ENCODE measurements at regions not wholly inside any gene's neighbourhood (a gene's known extent, or its start where the extent isn't known, plus 50 kb on each side); places are given as distances from the start of the nearest gene placed in this dataset.

DNA sequence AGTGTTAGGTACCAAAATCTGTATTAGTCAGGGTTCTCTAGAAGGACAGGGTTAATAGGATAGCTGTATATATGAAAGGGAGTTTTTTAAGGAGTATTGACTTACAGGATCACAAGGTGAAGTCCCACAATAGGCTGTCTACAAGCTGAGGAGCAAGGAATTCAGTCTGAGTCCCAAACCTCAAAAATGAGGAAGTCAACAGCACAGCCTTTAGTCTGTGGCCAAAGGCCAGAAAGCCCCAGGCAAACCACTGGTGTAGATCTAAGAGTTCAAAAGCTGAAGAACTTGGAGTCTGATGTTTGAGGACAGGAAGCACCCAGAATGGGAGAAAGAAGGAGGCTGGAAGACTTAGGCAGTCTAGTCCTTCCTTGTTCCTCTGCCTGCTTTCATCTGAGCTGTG lies 487.5 kb upstream of the CHRM3 start:
- DNase-seq (ENCODE audit: extremely low read depth in 1 of 4, low spot score in 3 of 4) (no peak), FAIRE-seq (no peak), ATAC-seq (no peak)
- 0 out of 2 replicates have a peak, but pooled peaks cover 3% of the 10 kb centered on the region for H3K9me3 ChIP-seq (replicated peaks; ENCODE audit: control insufficient read depth, insufficient read depth, low read depth, low read length)
- no peak overlapping the region for H3K9ac ChIP-seq (ENCODE audit: insufficient read depth in 1 of 2, low read depth in 2 of 2, low read length in 2 of 2)
- POLR2A ChIA-PET = no interaction called here
- H3K4me1 ChIP-seq (replicated peaks in 1 of 2; ENCODE audit: control insufficient read depth in 2 of 2, insufficient read depth in 2 of 2, low read length in 2 of 2) = no peaks in the 10 kb centered on the region
- H3K4me2 ChIP-seq (ENCODE audit: insufficient read depth, low read length) = no peak overlapping the region
- no peaks in the 10 kb centered on the region for H3K36me3 ChIP-seq (ENCODE audit: control insufficient read depth, insufficient read depth, low read length)
- no peaks in the 10 kb centered on the region for H3K27me3 ChIP-seq (ENCODE audit: control insufficient read depth in 2 of 2, insufficient read depth in 2 of 2, low read length in 2 of 2)
- H2AFZ ChIP-seq (ENCODE audit: low read depth, low read length) = no peak overlapping the region
- H3K9me1 ChIP-seq (ENCODE audit: control insufficient read depth, insufficient read depth, low read length) = no peaks in the 10 kb centered on the region
- CTCF ChIA-PET (ENCODE audit: low intra/inter-chr PET ratio) = no interaction called here
- no peak overlapping the region for H3K27ac ChIP-seq (ENCODE audit: extremely low read depth, low read depth, low read length)
- no peaks in the 10 kb centered on the region for H3K79me2 ChIP-seq (ENCODE audit: control insufficient read depth, insufficient read depth, low read length)
- H4K20me1 ChIP-seq (replicated peaks; ENCODE audit: control insufficient read depth, insufficient read depth, low read length) = no peaks in the 10 kb centered on the region
- TF ChIP-seq, protein P1, sequence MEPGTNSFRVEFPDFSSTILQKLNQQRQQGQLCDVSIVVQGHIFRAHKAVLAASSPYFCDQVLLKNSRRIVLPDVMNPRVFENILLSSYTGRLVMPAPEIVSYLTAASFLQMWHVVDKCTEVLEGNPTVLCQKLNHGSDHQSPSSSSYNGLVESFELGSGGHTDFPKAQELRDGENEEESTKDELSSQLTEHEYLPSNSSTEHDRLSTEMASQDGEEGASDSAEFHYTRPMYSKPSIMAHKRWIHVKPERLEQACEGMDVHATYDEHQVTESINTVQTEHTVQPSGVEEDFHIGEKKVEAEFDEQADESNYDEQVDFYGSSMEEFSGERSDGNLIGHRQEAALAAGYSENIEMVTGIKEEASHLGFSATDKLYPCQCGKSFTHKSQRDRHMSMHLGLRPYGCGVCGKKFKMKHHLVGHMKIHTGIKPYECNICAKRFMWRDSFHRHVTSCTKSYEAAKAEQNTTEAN (CRISPR knock-in tag; IDR thresholded peaks at IDR 0.05) = no peak
- TF ChIP-seq, protein P2, sequence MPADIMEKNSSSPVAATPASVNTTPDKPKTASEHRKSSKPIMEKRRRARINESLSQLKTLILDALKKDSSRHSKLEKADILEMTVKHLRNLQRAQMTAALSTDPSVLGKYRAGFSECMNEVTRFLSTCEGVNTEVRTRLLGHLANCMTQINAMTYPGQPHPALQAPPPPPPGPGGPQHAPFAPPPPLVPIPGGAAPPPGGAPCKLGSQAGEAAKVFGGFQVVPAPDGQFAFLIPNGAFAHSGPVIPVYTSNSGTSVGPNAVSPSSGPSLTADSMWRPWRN (IDR thresholded peaks at IDR 0.05; ENCODE audit: low read depth) = no peak
- no peak for TF ChIP-seq HNRNPK (IDR thresholded peaks at IDR 0.05; ENCODE audit: low read depth, low read length, poor library complexity, severe bottlenecking)
- TF ChIP-seq SOX6 (IDR thresholded peaks at IDR 0.05) = no peak
- TF ChIP-seq CBX3 (IDR thresholded peaks at IDR 0.05; ENCODE audit: borderline replicate concordance in 1 of 2, low read length in 2 of 2) = no peak
- TF ChIP-seq KLF1 (tag; IDR thresholded peaks at IDR 0.05) = no peak
- no peak for TF ChIP-seq ZNF197 (CRISPR knock-in tag; IDR thresholded peaks at IDR 0.05; ENCODE audit: low read depth)
- no peak for TF ChIP-seq STAG1 (CRISPR knock-in tag; IDR thresholded peaks at IDR 0.05; ENCODE audit: borderline replicate concordance)
- TF ChIP-seq DIDO1 (tag; IDR thresholded peaks at IDR 0.05; ENCODE audit: low read depth) = no peak
- TF ChIP-seq CHD1 (IDR thresholded peaks at IDR 0.05; ENCODE audit: low read length) = no peak
- TF ChIP-seq, protein P3, sequence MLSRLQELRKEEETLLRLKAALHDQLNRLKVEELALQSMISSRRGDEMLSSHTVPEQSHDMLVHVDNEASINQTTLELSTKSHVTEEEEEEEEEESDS (CRISPR knock-in tag; IDR thresholded peaks at IDR 0.05) = no peak
- intact Hi-C loops (cut with micrococcal nuclease) (no loop called here), in situ Hi-C loops (cut with MboI) (no loop called here)
- no peak overlapping the region for H3K4me3 ChIP-seq
- BruUV-seq (replicated peaks) = no TSS peak

All from K562 (cell line).